OCI-LY7 (cell line): ENCODE measurements at regions not wholly inside any gene's neighbourhood (a gene's known extent, or its start where the extent isn't known, plus 50 kb on each side); places are given as distances from the start of the nearest gene placed in this dataset.

Experiments used
- BruUV-seq: library from RNA; stranded (reverse); fragments of 400-500 nt; replicated peaks from 2 replicates; lab custom pipeline; 2021; lab: Mats Ljungman, UMichigan
- CTCF ChIA-PET: fragments of 300-600 bp; sonication (Branson Sonifier 250); formaldehyde crosslinking; loops from one replicate; lab custom pipeline; 2022; ENCODE audit warnings: antibody characterized with exemption; ENCODE audit not compliant: unreplicated experiment; lab: Charles Lee
- POLR2A ChIA-PET: fragments of 300-600 bp; sonication (Branson Sonifier 250); formaldehyde crosslinking; loops from one replicate; lab custom pipeline; 2022; ENCODE audit warnings: antibody characterized with exemption; lab: Charles Lee
- DNase-seq: peaks from one replicate; pipeline ENCODE4 v3.0.0-alpha.2; 2015; ENCODE audit warnings: low spot score
- H2AFZ ChIP-seq: fragments of 200-600 bp; sonication (generic), shearing (Covaris generic); 2 replicates; pipeline ENCODE4 v1.6.1; 2014; ENCODE audit warnings: mild to moderate bottlenecking, antibody characterized with exemption, low read length, moderate library complexity
- H3K27ac ChIP-seq: fragments of 200-600 bp; sonication (generic); 2 replicates; pipeline ENCODE4 v1.5.1; 2014; ENCODE audit warnings: mixed run types, low read depth, mild to moderate bottlenecking, moderate library complexity, low read length, inconsistent platforms; ENCODE audit not compliant: poor library complexity, severe bottlenecking
- H3K36me3 ChIP-seq: fragments of 200-600 bp; sonication (generic); 2 replicates; pipeline ENCODE4 v1.6.1; 2014; ENCODE audit warnings: mild to moderate bottlenecking, antibody characterized with exemption, low read length, moderate library complexity, mixed read lengths; ENCODE audit not compliant: insufficient read depth
- H3K4me1 ChIP-seq: fragments of 200-600 bp; sonication (generic); 2 replicates; pipeline ENCODE4 v1.5.1; 2014; ENCODE audit warnings: mild to moderate bottlenecking, low read length; ENCODE audit not compliant: insufficient read depth, poor library complexity, severe bottlenecking
- H3K4me2 ChIP-seq: fragments of 200-600 bp; sonication (generic); 2 replicates; pipeline ENCODE4 v1.6.1; 2014; ENCODE audit warnings: mild to moderate bottlenecking, low read length
- H3K4me3 ChIP-seq: fragments of 200-600 bp; sonication (generic); 2 replicates; pipeline ENCODE4 v1.5.1; 2014; ENCODE audit warnings: mild to moderate bottlenecking, low read depth, low read length; ENCODE audit not compliant: poor library complexity, severe bottlenecking
- H3K79me2 ChIP-seq: fragments of 200-600 bp; sonication (generic); 2 replicates; pipeline ENCODE4 v1.6.1; 2016; ENCODE audit warnings: low read depth, mild to moderate bottlenecking, low read length, moderate library complexity, mixed read lengths; ENCODE audit not compliant: insufficient read depth
- H3K9me2 ChIP-seq: fragments of 200-600 bp; sonication (generic); 2 replicates; pipeline ENCODE4 v1.6.1; 2016; ENCODE audit warnings: mild to moderate bottlenecking, low read length, mixed read lengths; ENCODE audit not compliant: insufficient read depth
- H3K9me3 ChIP-seq: fragments of 200-600 bp; sonication (generic); 2 replicates; pipeline ENCODE4 v1.6.1; 2014; ENCODE audit warnings: mild to moderate bottlenecking, mixed run types, low read length, mixed read lengths
- H4K20me1 ChIP-seq: fragments of 200-600 bp; sonication (generic); 2 replicates; pipeline ENCODE4 v1.6.1; 2014; ENCODE audit warnings: mild to moderate bottlenecking, antibody characterized with exemption, low read length, moderate library complexity, mixed read lengths; ENCODE audit not compliant: insufficient read depth
- CTCF ChIP-seq: fragments of 200-600 bp; sonication (generic); conservative IDR thresholded peaks from 2 replicates; pipeline ENCODE4 v1.5.1; 2014; ENCODE audit warnings: mild to moderate bottlenecking, antibody characterized with exemption, low read length, moderate library complexity, mixed read lengths
- EZH2phosphoT487 ChIP-seq: fragments of 200-600 bp; sonication (generic); IDR thresholded peaks from 2 replicates; pipeline ENCODE4 v1.6.1; 2018; ENCODE audit warnings: low read depth, borderline replicate concordance, mild to moderate bottlenecking, mixed run types, antibody characterized with exemption, low read length, moderate library complexity, mixed read lengths
- intact Hi-C: fragments of 100-400 bp; cut with micrococcal nuclease; formaldehyde crosslinking; loops from one replicate; pipeline ENCODE4 v1.10.0; 2022; ENCODE audit not compliant: unreplicated experiment

GRCh38 chr17:13104576-13104975 is 86.7 kb upstream of the ELAC2 start:
- no peaks in the 10 kb centered on the region for H3K36me3 ChIP-seq
- H3K79me2 ChIP-seq: no peaks in the 10 kb centered on the region
- ChIA-PET POLR2A (no interaction called here), CTCF (no interaction called here)
- H4K20me1 ChIP-seq: no peaks in the 10 kb centered on the region
- intact Hi-C loops: no loop called here
- TF ChIP-seq EZH2phosphoT487: no peak
- no peak for TF ChIP-seq CTCF
- H3K4me3 ChIP-seq: no peak overlapping the region
- no peaks in the 10 kb centered on the region for H3K9me2 ChIP-seq
- BruUV-seq: no TSS peak
- H3K4me2 ChIP-seq: no peak overlapping the region
- no peak overlapping the region for H3K27ac ChIP-seq
- DNase-seq: no peak
- H2AFZ ChIP-seq: no peak overlapping the region
- no peaks in the 10 kb centered on the region for H3K9me3 ChIP-seq
- H3K4me1 ChIP-seq: no peaks in the 10 kb centered on the region

GRCh38 chr17:13102477-13102876 is 84.7 kb upstream of the ELAC2 start:
- no TSS peak for BruUV-seq
- POLR2A ChIA-PET: no interaction called here
- intact Hi-C loops: no loop called here

GRCh38 chr17:13099926-13100325 is 82.1 kb upstream of the ELAC2 start:
- H2AFZ ChIP-seq: no peak overlapping the region
- H3K4me2 ChIP-seq: no peak overlapping the region
- no peaks in the 10 kb centered on the region for H3K9me3 ChIP-seq
- no peak for DNase-seq
- ChIA-PET POLR2A (interaction anchor here (0.9 kb wide), 1 partner anchor 12 kb away, joined by 3 read pairs; no protein-coding TSS in a partner anchor), CTCF (no interaction called here)
- H3K36me3 ChIP-seq: no peaks in the 10 kb centered on the region
- no peak for TF ChIP-seq CTCF
- no peak for TF ChIP-seq EZH2phosphoT487
- intact Hi-C loops: no loop called here
- H3K79me2 ChIP-seq: no peaks in the 10 kb centered on the region
- H3K27ac ChIP-seq: no peak overlapping the region
- no peaks in the 10 kb centered on the region for H4K20me1 ChIP-seq
- no peak overlapping the region for H3K4me3 ChIP-seq
- H3K4me1 ChIP-seq: no peaks in the 10 kb centered on the region
- BruUV-seq: no TSS peak
- H3K9me2 ChIP-seq: no peaks in the 10 kb centered on the region

More at GRCh38 chr17:13102477-13102876, 84.7 kb upstream of the ELAC2 start:
- no peaks in the 10 kb centered on the region for H4K20me1 ChIP-seq
- no peak overlapping the region for H2AFZ ChIP-seq
- TF ChIP-seq EZH2phosphoT487 (no peak), CTCF (no peak)
- H3K4me2 ChIP-seq: no peak overlapping the region
- H3K4me1 ChIP-seq: no peaks in the 10 kb centered on the region
- no peak for DNase-seq
- H3K9me2 ChIP-seq: no peaks in the 10 kb centered on the region
- H3K27ac ChIP-seq: no peak overlapping the region
- H3K4me3 ChIP-seq: no peak overlapping the region
- no peaks in the 10 kb centered on the region for H3K9me3 ChIP-seq
- CTCF ChIA-PET: no interaction called here
- no peaks in the 10 kb centered on the region for H3K79me2 ChIP-seq
- no peaks in the 10 kb centered on the region for H3K36me3 ChIP-seq
